ENCODE measurements at regions not wholly inside any gene's neighbourhood (a gene's known extent, or its start where the extent isn't known, plus 50 kb on each side); places are given as distances from the start of the nearest gene placed in this dataset.

DNA sequence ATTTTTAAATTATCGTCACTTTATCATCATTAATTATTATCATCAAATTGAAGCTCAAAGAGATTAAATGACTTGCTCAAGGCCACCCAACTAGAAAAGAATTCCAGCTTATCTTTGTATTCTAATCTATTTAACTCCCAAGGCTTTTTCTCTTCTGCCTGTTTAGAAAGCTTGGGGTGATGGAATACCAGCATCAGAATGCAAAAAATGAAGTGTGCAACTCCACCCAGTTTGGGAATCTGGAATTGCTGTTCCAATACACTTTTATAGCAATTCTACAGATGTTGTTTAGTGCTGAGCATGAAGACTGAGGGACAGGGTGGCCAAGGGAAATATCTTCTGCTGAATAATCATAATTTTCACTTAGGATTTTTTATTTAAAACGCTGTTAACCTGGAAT is 97.2 kb upstream of the FIBIN start:
- ChIA-PET POLR2A (no interaction called here), CTCF (no interaction called here), RAD21 (ENCODE audit: low non-redundant PET in 1 of 2, low total read pairs in 2 of 2, uncharacterized antibody in 2 of 2, unreplicated experiment in 2 of 2) (no interaction called here)
- H3K79me2 ChIP-seq (ENCODE audit: insufficient read depth, low read length) = no peaks in the 10 kb centered on the region
- H3K4me2 ChIP-seq (ENCODE audit: low read length) = no peak overlapping the region
- no peak for ATAC-seq
- DNase-seq (ENCODE audit: low read depth, low spot score) = no peak
- no TSS peak for BruUV-seq (replicated peaks)
- no peaks in the 10 kb centered on the region for H3K9me2 ChIP-seq (ENCODE audit: insufficient read depth)
- no peaks in the 10 kb centered on the region for H3K36me3 ChIP-seq (ENCODE audit: control insufficient read depth in 1 of 2, insufficient read depth in 2 of 2, low read length in 2 of 2)
- H3K9me3 ChIP-seq (ENCODE audit: control insufficient read depth in 1 of 2, insufficient read depth in 1 of 2, low read depth in 1 of 2, low read length in 2 of 2) = peaks cover 5 to 8% of the 10 kb centered on the region in 2 experiments; a peak in 2 of 4 replicates
- H4K20me1 ChIP-seq (ENCODE audit: insufficient read depth) = no peaks in the 10 kb centered on the region
- intact Hi-C loops (cut with micrococcal nuclease) = no loop called here
- no peak for TF ChIP-seq JUND (IDR thresholded peaks at IDR 0.05)
- TF ChIP-seq SRF (IDR thresholded peaks at IDR 0.05; ENCODE audit: low read depth) = no peak
- no peak for TF ChIP-seq POLR2AphosphoS5 (IDR thresholded peaks at IDR 0.05; ENCODE audit: low read depth, low read length)
- TF ChIP-seq CEBPB (IDR thresholded peaks at IDR 0.05; ENCODE audit: low read depth) = no peak
- TF ChIP-seq RAD21 (IDR thresholded peaks at IDR 0.05; ENCODE audit: low read depth) = no peak
- TF ChIP-seq, protein P1, sequence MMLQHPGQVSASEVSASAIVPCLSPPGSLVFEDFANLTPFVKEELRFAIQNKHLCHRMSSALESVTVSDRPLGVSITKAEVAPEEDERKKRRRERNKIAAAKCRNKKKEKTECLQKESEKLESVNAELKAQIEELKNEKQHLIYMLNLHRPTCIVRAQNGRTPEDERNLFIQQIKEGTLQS (IDR thresholded peaks at IDR 0.05) = no peak
- no peak for TF ChIP-seq SIN3A (IDR thresholded peaks at IDR 0.05; ENCODE audit: low read depth)
- no peak for TF ChIP-seq YY1 (IDR thresholded peaks at IDR 0.05; ENCODE audit: extremely low read depth, insufficient replicate concordance, low read depth, low read length)
- no peak for TF ChIP-seq FOSL1 (IDR thresholded peaks at IDR 0.05; ENCODE audit: low read depth)
- no peak for TF ChIP-seq EZH2phosphoT487 (IDR thresholded peaks at IDR 0.05; ENCODE audit: borderline replicate concordance)
- TF ChIP-seq EGR1 (IDR thresholded peaks at IDR 0.05; ENCODE audit: low read depth) = no peak
- TF ChIP-seq SP1 (IDR thresholded peaks at IDR 0.05; ENCODE audit: low read depth) = no peak
- TF ChIP-seq ZFX (IDR thresholded peaks at IDR 0.05) = no peak
- TF ChIP-seq, protein P2, sequence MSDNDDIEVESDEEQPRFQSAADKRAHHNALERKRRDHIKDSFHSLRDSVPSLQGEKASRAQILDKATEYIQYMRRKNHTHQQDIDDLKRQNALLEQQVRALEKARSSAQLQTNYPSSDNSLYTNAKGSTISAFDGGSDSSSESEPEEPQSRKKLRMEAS (IDR thresholded peaks at IDR 0.05) = no peak
- no peak for TF ChIP-seq ZNF274 (IDR thresholded peaks at IDR 0.05; ENCODE audit: low read depth, low read length)
- TF ChIP-seq, protein P3, sequence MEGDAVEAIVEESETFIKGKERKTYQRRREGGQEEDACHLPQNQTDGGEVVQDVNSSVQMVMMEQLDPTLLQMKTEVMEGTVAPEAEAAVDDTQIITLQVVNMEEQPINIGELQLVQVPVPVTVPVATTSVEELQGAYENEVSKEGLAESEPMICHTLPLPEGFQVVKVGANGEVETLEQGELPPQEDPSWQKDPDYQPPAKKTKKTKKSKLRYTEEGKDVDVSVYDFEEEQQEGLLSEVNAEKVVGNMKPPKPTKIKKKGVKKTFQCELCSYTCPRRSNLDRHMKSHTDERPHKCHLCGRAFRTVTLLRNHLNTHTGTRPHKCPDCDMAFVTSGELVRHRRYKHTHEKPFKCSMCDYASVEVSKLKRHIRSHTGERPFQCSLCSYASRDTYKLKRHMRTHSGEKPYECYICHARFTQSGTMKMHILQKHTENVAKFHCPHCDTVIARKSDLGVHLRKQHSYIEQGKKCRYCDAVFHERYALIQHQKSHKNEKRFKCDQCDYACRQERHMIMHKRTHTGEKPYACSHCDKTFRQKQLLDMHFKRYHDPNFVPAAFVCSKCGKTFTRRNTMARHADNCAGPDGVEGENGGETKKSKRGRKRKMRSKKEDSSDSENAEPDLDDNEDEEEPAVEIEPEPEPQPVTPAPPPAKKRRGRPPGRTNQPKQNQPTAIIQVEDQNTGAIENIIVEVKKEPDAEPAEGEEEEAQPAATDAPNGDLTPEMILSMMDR (IDR thresholded peaks at IDR 0.05 in 2 of 3, conservative IDR thresholded peaks at IDR 0.05 in 1 of 3; ENCODE audit: borderline replicate concordance in 1 of 3, insufficient read depth in 1 of 3, low read depth in 2 of 3, low read length in 2 of 3) = no peak
- no peak for TF ChIP-seq EZH2 (IDR thresholded peaks at IDR 0.05)
- H3K27me3 ChIP-seq (ENCODE audit: insufficient read depth, low read length) = no peaks in the 10 kb centered on the region
- H3K4me3 ChIP-seq (replicated peaks in 1 of 2; ENCODE audit: low read depth in 1 of 2, low read length in 2 of 2) = no peak overlapping the region
- no peak overlapping the region for H2AFZ ChIP-seq (ENCODE audit: low read depth, low read length, poor library complexity, severe bottlenecking)
- no peaks in the 10 kb centered on the region for H3K4me1 ChIP-seq (ENCODE audit: control insufficient read depth in 1 of 2, insufficient read depth in 2 of 2, low read length in 2 of 2)
- H3K9ac ChIP-seq (ENCODE audit: low read length) = no peak overlapping the region
- no peak overlapping the region for H3K27ac ChIP-seq (ENCODE audit: low read depth, low read length)

Measured in HCT116 (cell line).